OCI-LY1 (cell line): ENCODE measurements at regions not wholly inside any gene's neighbourhood (a gene's known extent, or its start where the extent isn't known, plus 50 kb on each side); places are given as distances from the start of the nearest gene placed in this dataset.
"Not testable (repeated sequence)": the region's sequence is repeated elsewhere in the genome, so short reads cannot be mapped to it uniquely, and the experiment has no call there.

Experiments
- H2AFZ ChIP-seq: fragments of 200-600 bp; sonication (generic), shearing (Covaris generic); 2 replicates; pipeline ENCODE4 v1.6.0; 2014; ENCODE audit warnings: antibody characterized with exemption, mild to moderate bottlenecking, low read length
- H3F3A ChIP-seq: fragments of 200-600 bp; sonication (generic), shearing (Covaris generic); 2 replicates; pipeline ENCODE4 v1.6.0; 2014; ENCODE audit warnings: mild to moderate bottlenecking, antibody characterized with exemption, low read length, moderate library complexity; ENCODE audit not compliant: insufficient read depth
- H3K27ac ChIP-seq: fragments of 200-600 bp; sonication (generic); 2 replicates; pipeline ENCODE4 v1.5.1; 2014; ENCODE audit warnings: low read length, mixed run types, mild to moderate bottlenecking, low read depth; ENCODE audit not compliant: poor library complexity, severe bottlenecking
- H3K27me3 ChIP-seq: fragments of 200-600 bp; sonication (generic); 2 replicates; pipeline ENCODE4 v1.6.0; 2014; ENCODE audit warnings: antibody characterized with exemption, mild to moderate bottlenecking, low read length, moderate library complexity; ENCODE audit not compliant: insufficient read depth
- H3K36me3 ChIP-seq: fragments of 200-600 bp; sonication (generic); 2 replicates; pipeline ENCODE4 v1.6.1; 2014; ENCODE audit warnings: mild to moderate bottlenecking, antibody characterized with exemption, low read length, moderate library complexity, mixed read lengths; ENCODE audit not compliant: insufficient read depth
- H3K4me1 ChIP-seq: fragments of 200-600 bp; sonication (generic); 2 replicates; pipeline ENCODE4 v1.5.1; 2014; ENCODE audit warnings: mild to moderate bottlenecking, low read length, moderate library complexity; ENCODE audit not compliant: insufficient read depth, severe bottlenecking
- H3K4me2 ChIP-seq: fragments of 200-600 bp; sonication (generic), shearing (Covaris generic); 2 replicates; pipeline ENCODE4 v1.6.1; 2014; ENCODE audit warnings: low read length
- H3K4me3 ChIP-seq: fragments of 200-600 bp; sonication (generic); 2 replicates; pipeline ENCODE4 v1.5.1; 2014; ENCODE audit warnings: low read length, low read depth, mild to moderate bottlenecking, mixed read lengths; ENCODE audit not compliant: poor library complexity, severe bottlenecking
- H3K79me2 ChIP-seq: fragments of 200-600 bp; shearing (Covaris generic); 2 replicates; pipeline ENCODE4 v1.6.1; 2016; ENCODE audit warnings: mixed run types, low read length, mixed read lengths; ENCODE audit not compliant: insufficient read depth
- H3K9ac ChIP-seq: fragments of 200-600 bp; sonication (generic), shearing (Covaris generic); 2 replicates; pipeline ENCODE4 v1.6.1; 2014; ENCODE audit warnings: mild to moderate bottlenecking, low read length, mixed read lengths
- H3K9me2 ChIP-seq: fragments of 200-600 bp; sonication (generic), shearing (Covaris generic); 2 replicates; pipeline ENCODE4 v1.6.1; 2014; ENCODE audit warnings: low read depth, mild to moderate bottlenecking, low read length, mixed read lengths
- H3K9me3 ChIP-seq: fragments of 200-600 bp; shearing (Covaris generic); 2 replicates; pipeline ENCODE4 v1.6.1; 2014; ENCODE audit warnings: low read length, mixed read lengths
- H4K20me1 ChIP-seq: fragments of 200-600 bp; sonication (generic), shearing (Covaris generic); 2 replicates; pipeline ENCODE4 v1.6.0; 2016; ENCODE audit warnings: mild to moderate bottlenecking, low read length; ENCODE audit not compliant: insufficient read depth
- EZH2 ChIP-seq: fragments of 200-600 bp; sonication (generic), shearing (Covaris generic); IDR thresholded peaks from 2 replicates; pipeline ENCODE4 v1.8.0; 2017; ENCODE audit warnings: borderline replicate concordance, mixed run types, mild to moderate bottlenecking, antibody characterized with exemption, low read length, moderate library complexity, mixed read lengths
- TF ChIP-seq, protein P1 (sequence below): fragments of 200-600 bp; sonication (generic), shearing (Covaris generic); IDR thresholded peaks from 2 replicates; pipeline ENCODE4 v1.5.1; 2017; ENCODE audit warnings: mild to moderate bottlenecking, antibody characterized with exemption, low read length, moderate library complexity, mixed read lengths

DNA sequence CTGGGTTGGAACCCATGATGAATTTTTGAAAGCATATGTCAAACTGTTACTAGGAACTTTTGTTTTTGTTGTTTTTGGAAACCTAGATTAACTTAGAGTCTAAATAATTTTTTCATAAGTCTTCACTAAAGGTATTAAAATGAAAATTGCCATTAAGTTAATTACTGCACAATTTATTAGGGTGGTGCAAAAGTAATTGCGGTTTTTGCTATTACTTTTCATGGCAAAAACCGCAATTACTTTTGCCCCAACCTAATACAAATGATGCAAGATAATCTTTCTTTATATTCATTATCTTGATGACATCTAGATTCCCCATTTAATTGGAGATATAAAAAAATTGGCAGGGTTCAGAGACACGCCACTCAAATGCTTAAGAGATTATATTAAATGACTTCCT lies 145.0 kb upstream of the PKP2 start:
- Histone ChIP-seq H3K4me1 (no peaks in the 10 kb centered on the region), H2AFZ (no peak overlapping the region)
- TF ChIP-seq, protein P1, sequence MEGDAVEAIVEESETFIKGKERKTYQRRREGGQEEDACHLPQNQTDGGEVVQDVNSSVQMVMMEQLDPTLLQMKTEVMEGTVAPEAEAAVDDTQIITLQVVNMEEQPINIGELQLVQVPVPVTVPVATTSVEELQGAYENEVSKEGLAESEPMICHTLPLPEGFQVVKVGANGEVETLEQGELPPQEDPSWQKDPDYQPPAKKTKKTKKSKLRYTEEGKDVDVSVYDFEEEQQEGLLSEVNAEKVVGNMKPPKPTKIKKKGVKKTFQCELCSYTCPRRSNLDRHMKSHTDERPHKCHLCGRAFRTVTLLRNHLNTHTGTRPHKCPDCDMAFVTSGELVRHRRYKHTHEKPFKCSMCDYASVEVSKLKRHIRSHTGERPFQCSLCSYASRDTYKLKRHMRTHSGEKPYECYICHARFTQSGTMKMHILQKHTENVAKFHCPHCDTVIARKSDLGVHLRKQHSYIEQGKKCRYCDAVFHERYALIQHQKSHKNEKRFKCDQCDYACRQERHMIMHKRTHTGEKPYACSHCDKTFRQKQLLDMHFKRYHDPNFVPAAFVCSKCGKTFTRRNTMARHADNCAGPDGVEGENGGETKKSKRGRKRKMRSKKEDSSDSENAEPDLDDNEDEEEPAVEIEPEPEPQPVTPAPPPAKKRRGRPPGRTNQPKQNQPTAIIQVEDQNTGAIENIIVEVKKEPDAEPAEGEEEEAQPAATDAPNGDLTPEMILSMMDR = no peak
- TF ChIP-seq EZH2 = no peak

GRCh38 chr12:33033999-33034398 lies 137.4 kb upstream of the PKP2 start:
- not testable (repeated sequence) for H3K9ac ChIP-seq, H3K4me3 ChIP-seq, H3K27me3 ChIP-seq, H4K20me1 ChIP-seq, H3K36me3 ChIP-seq, H3K4me2 ChIP-seq, H3K9me2 ChIP-seq, H2AFZ ChIP-seq, H3K27ac ChIP-seq, H3K4me1 ChIP-seq, H3K79me2 ChIP-seq, H3F3A ChIP-seq, H3K9me3 ChIP-seq

More for the DNA sequence above, 145.0 kb upstream of the PKP2 start:
- Histone ChIP-seq H3K27me3 (no peaks in the 10 kb centered on the region), H3K9ac (no peak overlapping the region), H3K36me3 (no peaks in the 10 kb centered on the region), H3K79me2 (no peaks in the 10 kb centered on the region), H3K9me2 (no peaks in the 10 kb centered on the region), H4K20me1 (no peaks in the 10 kb centered on the region), H3K9me3 (no peaks in the 10 kb centered on the region), H3K4me2 (no peak overlapping the region), H3K4me3 (no peak overlapping the region), H3F3A (no peaks in the 10 kb centered on the region), H3K27ac (no peak overlapping the region)

DNA sequence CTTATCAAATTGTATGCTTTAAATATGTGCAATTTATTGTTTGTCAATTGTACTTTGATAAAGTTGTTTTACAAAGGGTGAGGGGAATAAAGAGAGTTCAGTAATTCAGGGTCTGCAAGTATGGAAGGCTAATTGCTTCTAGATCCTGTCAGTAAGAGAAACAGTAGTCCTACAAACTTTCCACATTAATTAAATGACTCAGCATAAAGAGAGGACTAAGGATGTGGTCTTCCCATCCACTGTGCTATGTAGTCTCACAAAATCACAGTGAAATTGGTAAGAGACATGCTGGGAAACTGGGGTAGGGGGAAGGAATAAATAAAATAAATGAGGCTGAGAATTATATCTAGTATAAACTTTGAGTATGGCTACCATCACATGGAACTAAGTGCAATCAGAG lies 130.2 kb upstream of the PKP2 start:
- Histone ChIP-seq H3K27ac (no peak overlapping the region), H3K4me1 (no peaks in the 10 kb centered on the region), H3K9me2 (no peaks in the 10 kb centered on the region), H3F3A (no peaks in the 10 kb centered on the region), H3K4me2 (no peak overlapping the region), H3K27me3 (no peaks in the 10 kb centered on the region), H3K9ac (no peak overlapping the region), H3K36me3 (no peaks in the 10 kb centered on the region), H3K4me3 (no peak overlapping the region), H4K20me1 (no peaks in the 10 kb centered on the region), H3K79me2 (no peaks in the 10 kb centered on the region), H3K9me3 (no peaks in the 10 kb centered on the region), H2AFZ (no peak overlapping the region)
- TF ChIP-seq EZH2 = no peak
- TF ChIP-seq, protein P1 = no peak

DNA sequence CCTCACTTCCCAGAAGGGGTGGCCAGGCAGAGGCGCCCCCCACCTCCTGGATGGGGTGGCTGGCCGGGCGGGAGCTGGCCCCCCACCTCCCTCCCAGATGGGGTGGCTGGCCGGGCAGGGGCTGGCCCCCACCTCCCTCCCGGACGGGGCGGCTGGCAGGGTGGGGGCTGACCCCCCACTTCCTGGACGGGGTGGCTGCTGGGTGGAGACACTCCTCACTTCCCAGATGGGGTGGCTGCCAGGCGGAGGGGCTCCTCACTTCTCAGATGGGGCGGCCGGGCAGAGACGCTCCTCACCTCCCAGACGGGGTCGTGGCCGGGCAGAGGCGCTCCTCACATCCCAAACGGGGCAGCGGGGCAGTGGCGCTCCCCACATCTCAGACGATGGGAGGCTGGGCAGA lies 126.1 kb upstream of the PKP2 start:
- not testable (repeated sequence) for H3K9me2 ChIP-seq, H3K79me2 ChIP-seq, H3K9ac ChIP-seq, H3K36me3 ChIP-seq, H2AFZ ChIP-seq, H3K27ac ChIP-seq, H3K27me3 ChIP-seq, H3F3A ChIP-seq, H3K9me3 ChIP-seq, H3K4me3 ChIP-seq, H4K20me1 ChIP-seq, H3K4me2 ChIP-seq, H3K4me1 ChIP-seq

DNA sequence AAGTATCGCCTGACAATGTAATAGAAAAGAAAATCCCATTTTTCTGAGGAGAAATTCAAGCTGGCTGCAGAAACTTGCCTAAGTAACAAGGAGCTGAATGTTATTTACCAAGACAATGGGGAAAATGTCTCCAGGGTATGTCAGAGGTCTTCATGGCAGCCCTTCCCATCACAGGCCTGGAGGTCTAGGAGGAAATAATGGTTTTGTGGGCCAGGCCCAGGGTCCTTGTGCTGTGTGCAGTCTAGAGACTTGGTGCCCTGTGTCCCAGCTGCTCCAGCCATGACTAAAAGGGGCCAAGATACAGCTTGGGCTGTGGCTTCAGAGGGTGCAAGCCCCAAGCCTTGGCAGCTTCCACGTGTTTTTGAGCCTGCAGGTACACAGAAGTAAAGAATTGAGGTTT lies 120.5 kb upstream of the PKP2 start:
- H4K20me1 ChIP-seq, H3K9me2 ChIP-seq, H3K27me3 ChIP-seq, H3K36me3 ChIP-seq, H3F3A ChIP-seq, H3K4me2 ChIP-seq, H3K9ac ChIP-seq, H3K4me1 ChIP-seq, H3K27ac ChIP-seq, H3K79me2 ChIP-seq, H3K4me3 ChIP-seq, H2AFZ ChIP-seq, H3K9me3 ChIP-seq: not testable (repeated sequence)
